Stimulated activated CD4-positive, alpha-beta T cell treated with anti-CD3 and anti-CD28 coated beads, TNF-alpha, amount 100 ng/mL, for 48 hours (primary cell): ENCODE measurements at regions not wholly inside any gene's neighbourhood (a gene's known extent, or its start where the extent isn't known, plus 50 kb on each side); places are given as distances from the start of the nearest gene placed in this dataset.
"Not testable (repeated sequence)": the region's sequence is repeated elsewhere in the genome, so short reads cannot be mapped to it uniquely, and the experiment has no call there.

ENCODE experiments used
- DNase-seq, 3 donors: peaks; one replicate each; pipeline ENCODE4 v3.0.0-alpha.2; 2020; ENCODE audit warnings: low read depth in 3 of 3

- DNase-seq = no peak
These were observed 218.2 kb downstream of the RPL10L start for GRCh38 chr14:46433381-46433780.

GRCh38 chr14:46432516-46432915, 219.1 kb downstream of the RPL10L start:
- DNase-seq = no peak

GRCh38 chr14:46417066-46417465, 234.5 kb downstream of the RPL10L start:
- DNase-seq = no peak

- DNase-seq = no peak
These were observed 246.4 kb downstream of the RPL10L start for GRCh38 chr14:46404865-46405811.

- not testable (repeated sequence) for DNase-seq
These were observed 249.4 kb downstream of the RPL10L start for GRCh38 chr14:46402001-46402690.

GRCh38 chr14:46401066-46401465, 250.5 kb downstream of the RPL10L start:
- no peak for DNase-seq

- no peak for DNase-seq
These were observed 252.5 kb downstream of the RPL10L start for GRCh38 chr14:46399049-46399448.

GRCh38 chr14:46384611-46385010, 267.0 kb downstream of the RPL10L start:
- DNase-seq = no peak

- no peak for DNase-seq
These were observed 269.9 kb downstream of the RPL10L start for GRCh38 chr14:46381674-46382073.

GRCh38 chr14:46378248-46378647, 273.3 kb downstream of the RPL10L start:
- no peak for DNase-seq

- no peak for DNase-seq
These were observed 274.3 kb downstream of the RPL10L start for GRCh38 chr14:46377305-46377704.

- no peak for DNase-seq
These were observed 282.2 kb downstream of the RPL10L start for GRCh38 chr14:46369391-46369790.

- DNase-seq = no peak
These were observed 283.3 kb downstream of the RPL10L start for GRCh38 chr14:46368275-46368674.

- DNase-seq = no peak
These were observed 298.7 kb downstream of the RPL10L start for GRCh38 chr14:46352844-46353243.

- DNase-seq = no peak
These were observed 307.1 kb downstream of the RPL10L start for GRCh38 chr14:46344327-46344937.

- no peak for DNase-seq
These were observed 325.8 kb downstream of the RPL10L start for GRCh38 chr14:46325777-46326176.

- no peak for DNase-seq
These were observed 326.4 kb downstream of the RPL10L start for GRCh38 chr14:46325157-46325556.

- DNase-seq = no peak
These were observed 328.2 kb downstream of the RPL10L start for GRCh38 chr14:46323404-46323762.

- DNase-seq = no peak
These were observed 328.7 kb downstream of the RPL10L start for GRCh38 chr14:46322730-46323403.

- no peak for DNase-seq
These were observed 329.5 kb downstream of the RPL10L start for GRCh38 chr14:46322076-46322475.

GRCh38 chr14:46306267-46306666, 345.3 kb downstream of the RPL10L start:
- DNase-seq = no peak

GRCh38 chr14:46300765-46301164, 350.8 kb downstream of the RPL10L start:
- DNase-seq = no peak
